Immature natural killer cell (primary cell): ENCODE measurements at regions not wholly inside any gene's neighbourhood (a gene's known extent, or its start where the extent isn't known, plus 50 kb on each side); places are given as distances from the start of the nearest gene placed in this dataset.

ENCODE experiments used
- DNase-seq, 3 donors: peaks; one replicate each; pipeline ENCODE4 v3.0.0; 2022; ENCODE audit warnings: mixed read lengths in 1 of 3
- H3K27ac Mint-ChIP-seq, 6 donors: one replicate each; pipeline ENCODE4 v1.8.0; 2020; ENCODE audit warnings: mixed read lengths in 6 of 6, mild to moderate bottlenecking in 5 of 6, inconsistent platforms in 4 of 6, moderate library complexity in 3 of 6
- H3K27me3 Mint-ChIP-seq, 3 donors: one replicate each; pipeline ENCODE4 v1.8.0; 2020 to 2021; ENCODE audit warnings: low read depth in 3 of 3, mild to moderate bottlenecking in 3 of 3, mixed read lengths in 3 of 3, moderate library complexity in 3 of 3, inconsistent platforms in 1 of 3
- H3K36me3 Mint-ChIP-seq, 3 donors: one replicate each; pipeline ENCODE4 v1.8.0; 2020; ENCODE audit warnings: mixed read lengths in 3 of 3, inconsistent platforms in 2 of 3, mild to moderate bottlenecking in 2 of 3
- H3K4me1 Mint-ChIP-seq, 2 donors: one replicate each; pipeline ENCODE4 v1.8.0; 2020; ENCODE audit warnings: inconsistent platforms in 2 of 2, mild to moderate bottlenecking in 2 of 2, mixed read lengths in 2 of 2, moderate library complexity in 1 of 2
- H3K4me3 Mint-ChIP-seq, 5 donors: one replicate each; pipeline ENCODE4 v1.8.0; 2020; ENCODE audit warnings: mild to moderate bottlenecking in 5 of 5, mixed read lengths in 5 of 5, inconsistent platforms in 3 of 5, moderate library complexity in 3 of 5
- H3K9me3 Mint-ChIP-seq, 6 donors: one replicate each; pipeline ENCODE4 v1.8.0; 2020; ENCODE audit warnings: mild to moderate bottlenecking in 6 of 6, mixed read lengths in 6 of 6, inconsistent platforms in 4 of 6, moderate library complexity in 3 of 6

DNA sequence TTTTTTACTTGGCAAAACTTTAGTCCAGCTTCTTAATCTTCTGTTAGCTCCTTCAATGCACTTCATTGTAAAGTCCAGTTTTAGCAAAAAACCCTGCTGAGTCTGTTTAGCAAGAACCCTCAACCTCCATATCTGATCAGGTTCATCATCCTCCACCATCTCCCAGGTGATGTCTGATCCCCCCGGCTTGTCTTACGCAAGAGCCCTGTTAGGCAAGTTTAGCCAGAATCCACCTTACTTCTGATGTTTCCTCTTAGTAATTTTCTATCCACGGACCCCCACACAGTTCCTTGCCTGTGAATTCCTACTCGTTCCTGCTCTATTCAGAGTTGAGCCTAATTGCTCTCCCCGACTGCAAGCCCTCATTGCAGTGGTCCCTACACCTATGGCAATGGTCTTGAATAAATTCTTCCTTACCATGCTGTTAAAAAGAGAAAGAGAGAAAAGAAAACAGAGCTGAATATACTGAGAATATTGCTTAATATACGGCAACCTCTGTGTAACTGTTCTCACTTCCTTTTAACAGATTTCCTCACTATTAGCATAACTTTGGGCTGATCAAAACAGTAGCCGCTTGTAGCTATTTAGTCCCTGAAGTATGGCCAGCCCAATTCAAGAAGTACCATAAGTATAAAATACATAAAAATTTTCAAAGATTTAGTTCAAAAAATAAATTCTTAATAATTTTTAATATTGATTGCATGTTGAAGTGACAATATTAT lies 78.7 kb upstream of the MME start:
- DNase-seq: no peak
- Mint-ChIP-seq H3K4me3 (no peak overlapping the region), H3K27me3 (no peaks in the 10 kb centered on the region), H3K27ac (no peak overlapping the region), H3K36me3 (no peaks in the 10 kb centered on the region), H3K4me1 (no peaks in the 10 kb centered on the region), H3K9me3 (peaks cover 0 to 10% (median 5%) of the 10 kb centered on the region in 6 donors)

DNA sequence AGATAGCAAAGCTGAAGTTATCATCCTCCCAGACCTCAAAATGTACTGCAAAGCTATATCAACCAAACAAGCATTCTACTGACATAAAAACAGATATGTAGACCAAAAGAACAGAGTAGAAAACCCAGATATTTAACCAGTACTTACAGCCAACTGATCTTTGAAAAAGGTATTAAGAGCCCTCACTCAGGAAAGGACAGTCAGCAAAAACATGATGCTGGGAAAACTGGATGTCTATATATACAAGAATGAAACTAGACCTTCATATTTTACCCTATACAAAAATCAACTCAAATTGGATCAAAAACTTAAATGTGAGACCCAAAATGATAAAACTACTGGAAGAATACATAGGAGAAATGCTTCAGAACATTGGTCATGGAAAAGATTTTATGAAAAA lies 87.5 kb upstream of the MME start:
- no peaks in the 10 kb centered on the region for H3K4me1 Mint-ChIP-seq
- H3K27me3 Mint-ChIP-seq: peaks cover 0 to 6% (median 2%) of the 10 kb centered on the region in 3 donors
- peaks cover 4 to 16% (median 11%) of the 10 kb centered on the region in 6 donors for H3K9me3 Mint-ChIP-seq
- no peaks in the 10 kb centered on the region for H3K36me3 Mint-ChIP-seq
- H3K27ac Mint-ChIP-seq: no peak overlapping the region
- H3K4me3 Mint-ChIP-seq: no peak overlapping the region
- DNase-seq: no peak

DNA sequence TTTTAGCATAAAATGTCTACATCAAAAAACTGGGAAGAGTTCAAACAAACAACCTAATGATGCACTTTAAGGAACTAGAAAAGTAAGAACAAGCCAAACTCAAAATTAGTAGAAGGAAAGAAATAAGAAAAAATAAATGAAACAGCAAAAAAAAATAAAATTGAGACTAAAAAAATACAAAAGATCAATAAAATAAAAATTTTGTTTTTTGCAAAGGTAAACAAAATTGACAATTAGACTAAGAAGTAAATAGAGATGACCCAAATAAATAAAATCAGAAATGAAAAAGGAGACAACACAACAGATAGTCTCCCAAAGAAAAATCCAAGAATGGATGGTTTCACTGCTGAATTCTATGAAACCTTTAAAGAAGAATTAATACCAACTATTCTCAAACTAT lies 89.6 kb upstream of the MME start:
- Mint-ChIP-seq H3K4me3 (no peak overlapping the region), H3K9me3 (peaks cover 9 to 23% (median 15%) of the 10 kb centered on the region in 6 donors), H3K36me3 (no peaks in the 10 kb centered on the region), H3K4me1 (no peaks in the 10 kb centered on the region), H3K27me3 (peaks cover 0 to 6% (median 3%) of the 10 kb centered on the region in 3 donors), H3K27ac (no peak overlapping the region)
- no peak for DNase-seq

DNA sequence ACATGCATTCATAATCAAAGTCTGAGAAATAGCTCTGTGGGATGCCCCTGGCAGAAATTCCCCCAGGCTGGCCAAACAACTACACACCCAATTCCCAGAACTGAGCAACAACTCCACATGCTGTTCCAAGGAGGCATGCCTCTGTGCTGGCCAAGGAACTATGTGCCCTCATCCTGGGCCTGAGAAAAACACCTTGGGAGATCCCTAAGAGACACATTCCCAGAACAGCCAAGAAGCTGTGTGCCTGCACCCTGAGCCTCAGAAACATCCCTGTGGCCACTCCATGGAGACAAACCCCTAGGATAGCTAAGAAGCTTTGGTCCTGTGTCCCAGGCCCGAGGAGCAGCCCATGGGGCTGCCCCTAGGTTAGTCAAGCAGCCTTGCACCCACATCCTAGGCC lies 92.3 kb upstream of the MME start:
- H3K36me3 Mint-ChIP-seq: no peaks in the 10 kb centered on the region
- peaks cover 8 to 30% (median 15%) of the 10 kb centered on the region in 6 donors for H3K9me3 Mint-ChIP-seq
- no peak overlapping the region for H3K27ac Mint-ChIP-seq
- H3K4me3 Mint-ChIP-seq: no peak overlapping the region
- H3K27me3 Mint-ChIP-seq: peaks cover 0 to 3% (median 2%) of the 10 kb centered on the region in 3 donors
- H3K4me1 Mint-ChIP-seq: no peaks in the 10 kb centered on the region
- no peak for DNase-seq

DNA sequence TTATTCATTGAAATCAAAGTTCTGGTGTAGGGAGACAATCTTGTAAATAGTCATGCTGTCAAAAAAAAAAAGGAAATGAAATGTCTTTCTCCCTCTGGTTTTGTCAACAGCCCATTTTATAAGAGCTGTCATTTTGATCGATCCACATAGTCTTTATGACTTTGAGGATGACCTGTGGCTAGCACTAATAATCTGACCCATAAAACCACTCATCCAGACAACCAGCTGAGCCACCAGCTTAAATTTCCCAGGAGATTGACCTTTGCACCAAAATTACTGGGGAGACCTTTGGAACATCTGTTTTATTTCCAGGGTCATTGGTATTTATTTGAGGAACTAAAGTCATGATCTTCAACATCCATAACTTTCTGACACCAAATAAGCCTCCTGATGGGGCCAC lies 98.5 kb upstream of the MME start:
- Mint-ChIP-seq H3K36me3 (no peaks in the 10 kb centered on the region), H3K27me3 (no peaks in the 10 kb centered on the region), H3K4me1 (no peaks in the 10 kb centered on the region), H3K4me3 (no peak overlapping the region), H3K9me3 (peaks cover 3 to 19% (median 6%) of the 10 kb centered on the region in 6 donors), H3K27ac (no peak overlapping the region)
- no peak for DNase-seq

DNA sequence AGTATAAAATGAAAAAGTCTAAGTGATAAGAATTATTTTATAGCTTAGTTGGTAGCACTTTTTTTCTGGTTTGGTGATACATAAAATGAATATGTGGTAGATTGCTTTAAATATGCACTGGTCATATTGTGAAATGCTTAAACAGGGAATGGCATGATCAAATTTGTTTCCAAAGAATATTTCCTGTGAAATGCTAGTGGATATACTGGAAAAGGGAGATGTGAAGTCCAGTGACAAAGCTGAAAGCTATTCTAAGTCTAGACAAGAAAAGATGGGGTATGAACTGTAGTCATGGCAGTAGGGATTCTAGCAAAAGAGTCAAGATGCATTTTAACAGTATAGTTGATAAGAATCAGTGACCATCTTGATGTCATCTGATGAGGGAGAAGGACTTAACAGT lies 98.9 kb upstream of the MME start:
- H3K4me3 Mint-ChIP-seq: no peak overlapping the region
- no peak for DNase-seq
- H3K4me1 Mint-ChIP-seq: no peaks in the 10 kb centered on the region
- no peaks in the 10 kb centered on the region for H3K27me3 Mint-ChIP-seq
- no peak overlapping the region for H3K27ac Mint-ChIP-seq
- H3K9me3 Mint-ChIP-seq: peaks cover 0 to 19% (median 6%) of the 10 kb centered on the region in 6 donors
- H3K36me3 Mint-ChIP-seq: no peaks in the 10 kb centered on the region

DNA sequence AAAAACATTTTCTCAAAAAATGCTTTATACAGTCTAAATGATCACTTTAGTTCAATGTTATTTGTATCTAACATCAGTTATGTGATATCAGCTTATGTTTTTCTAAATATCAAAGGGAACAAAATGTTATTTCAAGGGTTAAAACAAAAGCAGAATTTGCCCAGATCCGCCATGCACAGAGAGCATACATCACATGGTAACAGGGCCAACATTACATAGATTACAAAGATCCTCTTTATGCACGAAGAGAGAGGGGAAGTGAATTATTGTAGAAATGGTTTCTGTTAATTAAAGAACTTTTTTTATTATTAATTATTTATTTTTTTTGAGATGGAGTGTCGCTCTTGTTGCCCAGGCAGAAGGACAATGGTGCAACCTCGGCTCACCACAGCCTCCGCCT lies 100.8 kb upstream of the MME start:
- H3K4me3 Mint-ChIP-seq: no peak overlapping the region
- H3K4me1 Mint-ChIP-seq: no peaks in the 10 kb centered on the region
- H3K36me3 Mint-ChIP-seq: no peaks in the 10 kb centered on the region
- no peak overlapping the region for H3K27ac Mint-ChIP-seq
- no peak for DNase-seq
- H3K9me3 Mint-ChIP-seq: peaks cover 0 to 14% (median 9%) of the 10 kb centered on the region in 6 donors
- no peaks in the 10 kb centered on the region for H3K27me3 Mint-ChIP-seq

DNA sequence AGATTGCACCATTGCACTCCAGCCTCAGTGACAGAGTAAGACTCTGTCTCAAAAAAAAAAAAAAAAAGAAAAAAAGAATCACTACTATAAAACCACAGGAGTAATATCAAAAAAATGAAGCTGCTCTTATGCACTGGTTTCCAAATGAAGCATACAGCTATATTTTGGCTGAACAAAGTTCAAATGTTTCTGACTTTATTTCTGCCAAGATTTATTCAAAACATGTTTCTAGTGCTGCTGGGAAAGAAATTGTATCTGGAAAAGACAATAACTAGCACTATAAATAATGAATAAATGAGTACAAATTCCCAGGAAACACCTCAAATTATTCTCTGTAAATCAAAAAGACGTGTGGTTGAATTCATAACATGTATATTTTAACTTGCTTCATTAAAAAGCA lies 102.5 kb upstream of the MME start:
- no peaks in the 10 kb centered on the region for H3K27me3 Mint-ChIP-seq
- DNase-seq: no peak
- no peak overlapping the region for H3K27ac Mint-ChIP-seq
- no peaks in the 10 kb centered on the region for H3K36me3 Mint-ChIP-seq
- no peak overlapping the region for H3K4me3 Mint-ChIP-seq
- peaks cover 0 to 21% (median 5%) of the 10 kb centered on the region in 6 donors for H3K9me3 Mint-ChIP-seq
- no peaks in the 10 kb centered on the region for H3K4me1 Mint-ChIP-seq

DNA sequence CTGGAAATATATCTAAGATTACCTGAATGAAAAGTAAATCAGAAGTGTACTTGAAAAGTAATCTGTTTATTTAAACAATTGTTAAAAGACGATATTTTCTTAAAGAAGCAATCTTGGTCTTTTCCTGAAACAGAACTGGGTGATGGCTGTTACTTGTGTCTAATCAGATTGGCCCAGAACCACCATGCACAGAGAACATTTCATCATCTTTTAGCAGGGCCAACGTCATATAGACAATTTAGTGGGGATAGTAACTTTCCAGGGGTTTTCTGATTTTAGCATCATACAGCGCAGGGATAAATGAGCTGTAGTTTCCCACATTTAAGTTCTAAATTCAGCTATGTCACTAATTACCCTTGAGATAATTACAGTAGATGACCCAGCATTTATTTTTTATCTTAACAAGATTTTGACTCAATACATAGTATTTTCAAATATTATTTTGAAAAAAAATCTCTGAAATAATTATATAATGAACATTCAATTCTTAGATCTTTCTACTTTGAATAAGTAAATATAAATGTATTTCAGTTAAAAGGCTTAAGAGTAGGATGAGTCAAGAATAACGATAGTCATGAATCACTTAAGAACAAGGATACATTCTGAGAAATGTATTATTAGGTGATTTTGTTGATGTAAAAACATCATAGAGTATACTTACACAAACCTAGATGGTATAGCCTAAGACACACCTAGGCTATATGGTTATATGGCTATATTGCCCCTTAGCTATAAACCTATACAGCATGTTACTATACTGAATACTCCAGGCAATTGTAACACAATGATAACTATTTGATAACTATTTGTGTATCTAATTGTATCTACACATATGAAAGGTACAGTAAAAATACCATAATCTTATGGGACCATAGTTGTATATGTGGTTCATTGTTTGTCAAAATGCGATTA lies 103.8 kb upstream of the MME start:
- H3K36me3 Mint-ChIP-seq: no peaks in the 10 kb centered on the region

DNA sequence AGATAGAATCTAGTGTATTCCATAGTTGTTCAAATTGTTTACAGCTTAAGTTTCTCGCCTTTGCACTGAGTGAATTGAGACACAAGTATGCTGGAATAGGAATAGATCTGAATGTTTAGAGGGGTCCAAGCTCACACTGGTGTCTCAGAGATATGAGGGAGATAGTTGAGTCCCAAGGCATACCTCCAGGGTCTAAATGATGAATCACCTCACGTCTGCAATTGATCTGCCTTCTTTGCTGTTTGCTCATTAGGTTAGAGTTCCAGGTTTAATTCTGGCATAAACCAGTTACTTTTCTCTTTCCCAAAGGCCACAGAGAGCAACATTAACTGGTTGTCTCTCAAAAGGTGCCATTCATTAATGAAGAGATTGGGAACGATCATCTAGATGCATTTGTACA lies 106.3 kb upstream of the MME start:
- Mint-ChIP-seq H3K27me3 (no peaks in the 10 kb centered on the region), H3K9me3 (peaks cover 0 to 17% (median 5%) of the 10 kb centered on the region in 6 donors), H3K36me3 (no peaks in the 10 kb centered on the region), H3K4me1 (no peaks in the 10 kb centered on the region), H3K4me3 (no peak overlapping the region), H3K27ac (no peak overlapping the region)
- DNase-seq: no peak

More for the DNA sequence above, 103.8 kb upstream of the MME start:
- Mint-ChIP-seq H3K27me3 (no peaks in the 10 kb centered on the region), H3K9me3 (peaks cover 0 to 21% (median 5%) of the 10 kb centered on the region in 6 donors), H3K4me3 (no peak overlapping the region), H3K27ac (no peak overlapping the region), H3K4me1 (no peaks in the 10 kb centered on the region)
- no peak for DNase-seq

DNA sequence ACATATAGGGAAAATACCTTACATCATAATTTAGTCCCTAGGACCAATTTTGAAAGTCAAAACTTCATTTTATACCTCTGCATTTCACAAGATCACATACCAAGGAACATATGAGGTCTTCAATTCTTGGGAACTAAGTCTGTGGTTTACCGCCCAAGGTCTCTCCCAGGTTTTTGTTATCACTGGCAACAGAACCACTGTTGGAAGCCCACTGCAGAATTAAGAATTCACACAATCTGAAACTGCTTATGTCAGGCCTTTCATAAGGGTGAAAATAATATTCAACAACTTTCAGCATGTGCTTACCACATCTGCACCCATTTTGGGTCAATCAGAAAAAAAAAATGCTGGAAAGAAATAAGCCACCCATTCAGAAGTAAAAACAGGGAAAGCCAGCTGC lies 107.2 kb upstream of the MME start:
- no peak for DNase-seq
- Mint-ChIP-seq H3K4me1 (no peaks in the 10 kb centered on the region), H3K27ac (no peak overlapping the region), H3K36me3 (no peaks in the 10 kb centered on the region), H3K9me3 (peaks cover 0 to 11% (median 2%) of the 10 kb centered on the region in 6 donors), H3K4me3 (no peak overlapping the region), H3K27me3 (no peaks in the 10 kb centered on the region)

DNA sequence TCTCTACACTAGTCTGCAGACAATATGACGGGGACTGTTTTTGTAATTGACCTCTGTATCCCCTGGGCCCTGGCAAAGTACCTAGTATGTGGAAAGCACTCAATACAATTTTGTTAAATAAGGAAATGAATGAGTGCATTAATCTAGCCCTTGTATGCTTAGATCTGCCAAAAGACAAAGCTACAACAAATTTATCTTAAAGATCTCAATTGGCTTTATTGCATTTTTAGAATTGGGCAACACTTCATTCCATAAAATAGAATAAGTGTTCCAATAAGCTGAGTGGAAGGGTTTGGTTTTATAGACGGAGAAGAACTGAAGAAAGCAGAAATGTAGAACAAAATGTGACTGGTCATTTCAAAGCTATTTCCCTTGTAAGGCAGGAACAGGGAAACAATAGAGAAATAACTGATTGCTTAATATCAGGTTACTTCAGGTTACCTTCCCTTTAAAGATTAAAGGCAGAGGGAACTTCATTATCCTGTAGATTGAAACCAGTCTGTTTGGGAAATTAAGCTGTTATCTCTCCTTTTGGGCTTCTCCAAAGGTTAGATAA lies 108.3 kb upstream of the MME start:
- no peaks in the 10 kb centered on the region for H3K36me3 Mint-ChIP-seq
- H3K4me3 Mint-ChIP-seq: no peak overlapping the region
- H3K9me3 Mint-ChIP-seq: peaks cover 0 to 11% (median 2%) of the 10 kb centered on the region in 6 donors
- no peak for DNase-seq
- no peak overlapping the region for H3K27ac Mint-ChIP-seq
- no peaks in the 10 kb centered on the region for H3K4me1 Mint-ChIP-seq
- H3K27me3 Mint-ChIP-seq: no peaks in the 10 kb centered on the region

DNA sequence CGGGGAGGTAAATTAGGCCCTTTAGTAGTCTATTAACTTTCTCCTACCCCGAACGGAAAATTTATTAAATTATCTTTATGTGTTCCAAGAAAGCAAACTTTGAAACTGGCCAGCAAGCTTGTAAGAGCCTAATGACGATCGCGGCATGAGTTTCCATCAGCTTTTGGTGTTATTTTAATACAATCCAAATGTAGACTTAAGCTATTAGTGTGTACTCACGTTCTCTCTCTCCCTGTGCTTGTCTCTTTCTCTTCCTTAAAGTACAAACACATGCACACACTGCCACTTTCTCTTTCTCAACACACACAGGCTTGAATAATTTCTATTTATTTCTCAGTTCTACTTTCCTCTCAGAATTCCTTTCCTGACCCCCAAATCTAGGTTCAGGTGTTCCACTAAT lies 108.8 kb upstream of the MME start:
- Mint-ChIP-seq H3K36me3 (no peaks in the 10 kb centered on the region), H3K27me3 (no peaks in the 10 kb centered on the region), H3K9me3 (peaks cover 0 to 11% (median 2%) of the 10 kb centered on the region in 6 donors), H3K4me1 (no peaks in the 10 kb centered on the region), H3K4me3 (no peak overlapping the region), H3K27ac (no peak overlapping the region)
- no peak for DNase-seq

DNA sequence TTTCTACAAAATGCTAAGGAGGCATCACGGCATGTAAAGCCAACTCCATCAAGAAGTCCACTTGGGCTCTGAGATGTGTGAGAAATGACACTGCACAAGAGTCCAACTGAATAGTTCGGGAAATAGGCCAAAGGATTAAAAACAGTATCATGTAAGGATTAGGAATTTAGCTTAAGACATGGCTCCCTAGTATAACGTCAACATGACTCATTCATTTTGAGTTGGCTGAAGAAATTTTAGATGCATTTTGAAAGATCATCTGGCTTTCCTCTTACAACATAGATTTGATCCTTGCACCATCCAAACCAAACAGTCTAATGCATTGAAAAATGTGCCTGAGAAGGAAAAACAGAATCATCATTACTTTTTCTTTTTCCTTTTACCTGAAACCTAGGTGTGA lies 109.3 kb upstream of the MME start:
- H3K9me3 Mint-ChIP-seq: peaks cover 0 to 11% (median 2%) of the 10 kb centered on the region in 6 donors
- no peaks in the 10 kb centered on the region for H3K36me3 Mint-ChIP-seq
- no peaks in the 10 kb centered on the region for H3K4me1 Mint-ChIP-seq
- H3K4me3 Mint-ChIP-seq: no peak overlapping the region
- no peaks in the 10 kb centered on the region for H3K27me3 Mint-ChIP-seq
- DNase-seq: no peak
- H3K27ac Mint-ChIP-seq: no peak overlapping the region
